ENCODE measurements at regions not wholly inside any gene's neighbourhood (a gene's known extent, or its start where the extent isn't known, plus 50 kb on each side); places are given as distances from the start of the nearest gene placed in this dataset.

DNA sequence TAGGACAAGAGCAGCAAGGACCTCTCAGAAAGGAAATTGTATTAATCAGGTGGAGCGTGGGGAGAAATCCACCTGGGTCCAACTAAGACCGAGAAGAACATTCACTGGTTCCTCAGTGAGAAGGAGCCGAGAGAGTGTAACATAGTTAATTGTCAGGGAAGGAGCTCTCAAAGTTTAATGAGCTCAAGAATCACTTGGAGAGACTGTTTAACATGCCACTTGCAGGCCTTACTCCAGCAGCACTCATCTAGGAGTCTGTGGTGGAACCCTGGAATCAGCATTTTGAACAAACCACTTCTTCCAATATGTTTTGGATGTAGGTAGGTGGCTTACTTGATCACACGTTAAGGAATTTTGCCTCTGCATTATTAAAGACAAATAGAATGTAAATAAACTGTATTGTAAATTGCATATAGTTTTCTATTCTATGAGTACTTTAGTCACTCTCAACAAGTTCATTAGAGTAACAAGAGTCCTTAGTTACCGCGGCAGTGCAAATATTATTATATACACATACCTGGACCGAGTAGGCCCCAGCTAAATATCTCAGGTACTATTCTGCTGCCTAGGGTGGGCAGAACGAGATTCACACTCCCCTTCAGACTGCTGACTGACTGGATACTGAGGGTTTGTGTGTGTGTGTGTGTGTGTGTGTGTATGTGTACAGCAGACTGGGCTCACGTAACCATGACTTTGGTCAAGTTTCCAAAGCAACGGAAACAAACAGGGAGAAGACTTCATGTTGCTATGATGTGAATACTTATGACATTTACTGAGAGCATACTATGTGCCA, 203.2 kb upstream of the USP24 start:
- in situ Hi-C loops (cut with HindIII; ENCODE audit: low sequenced_read_pairs): no loop called here

DNA sequence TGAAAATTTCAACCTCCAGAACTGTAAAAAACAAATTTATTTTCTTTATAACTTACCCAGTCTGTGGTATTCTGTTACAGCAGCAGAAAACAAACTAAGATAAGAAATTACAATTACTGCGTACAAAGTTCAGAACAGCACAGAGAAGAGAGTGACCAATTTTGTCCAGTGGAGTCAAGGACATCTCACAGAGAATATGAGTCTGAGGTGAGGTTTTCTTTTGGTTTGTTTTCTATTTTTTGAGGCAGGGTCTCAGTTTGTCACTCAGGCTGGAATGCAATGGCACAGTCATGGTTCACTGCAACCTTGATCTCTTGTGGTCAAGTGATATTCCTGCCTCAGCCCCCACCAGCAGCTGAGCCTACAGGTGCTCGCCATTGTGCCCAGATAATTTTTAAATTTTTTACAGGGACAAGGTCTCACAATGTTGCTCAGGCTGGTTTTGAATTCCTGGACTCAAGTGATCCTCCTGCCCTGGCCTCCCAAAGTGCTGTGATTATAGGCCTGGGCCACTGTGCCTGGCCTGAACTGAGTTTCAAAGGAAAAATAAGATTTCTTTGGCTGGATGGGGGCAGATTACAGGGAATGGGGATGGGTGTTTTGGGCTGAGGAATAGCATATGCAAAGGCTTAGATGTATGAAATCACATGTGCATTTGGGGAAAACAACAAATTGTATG, 201.1 kb upstream of the USP24 start:
- in situ Hi-C loops (cut with HindIII; ENCODE audit: low sequenced_read_pairs): no loop called here

DNA sequence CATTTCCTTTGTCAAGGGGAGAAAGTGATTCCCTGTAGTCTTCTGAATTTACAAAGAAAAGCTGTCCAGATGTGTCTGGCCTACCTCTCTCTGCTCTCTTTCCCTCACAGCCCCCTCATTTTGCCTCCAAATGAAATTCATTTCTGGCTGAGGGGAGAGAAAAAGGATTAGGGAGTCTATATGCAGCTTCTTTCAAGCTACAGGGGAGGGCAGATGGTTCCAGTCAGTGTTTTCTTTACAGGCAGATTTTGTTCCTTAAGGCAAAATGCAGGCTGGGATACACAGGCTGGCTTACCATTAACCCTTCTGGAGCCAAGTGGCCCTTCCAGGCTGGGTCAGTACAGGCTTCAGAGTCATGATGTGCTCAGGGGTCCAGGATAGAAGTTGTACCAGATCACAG, 198.1 kb upstream of the USP24 start:
- in situ Hi-C loops (cut with HindIII; ENCODE audit: low sequenced_read_pairs): no loop called here

DNA sequence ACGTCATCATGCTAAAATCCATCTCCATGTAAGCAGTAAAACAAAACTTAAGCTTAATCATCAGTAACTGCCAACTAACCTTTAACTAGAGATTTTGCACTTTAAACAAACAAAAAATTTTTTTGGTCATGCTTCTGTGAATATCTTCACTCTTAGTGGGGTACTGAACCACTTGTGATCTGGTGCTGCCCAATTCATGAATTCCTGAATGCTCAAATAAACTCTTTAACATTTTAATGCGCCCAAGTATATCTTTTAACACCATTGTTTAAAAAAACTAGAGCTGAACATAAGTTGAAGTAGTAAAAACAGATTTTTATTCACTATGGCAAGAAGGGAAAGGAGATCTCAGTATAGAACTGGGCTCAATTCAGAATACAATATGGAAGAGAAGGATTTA, 196.9 kb upstream of the USP24 start:
- in situ Hi-C loops (cut with HindIII; ENCODE audit: low sequenced_read_pairs): no loop called here

DNA sequence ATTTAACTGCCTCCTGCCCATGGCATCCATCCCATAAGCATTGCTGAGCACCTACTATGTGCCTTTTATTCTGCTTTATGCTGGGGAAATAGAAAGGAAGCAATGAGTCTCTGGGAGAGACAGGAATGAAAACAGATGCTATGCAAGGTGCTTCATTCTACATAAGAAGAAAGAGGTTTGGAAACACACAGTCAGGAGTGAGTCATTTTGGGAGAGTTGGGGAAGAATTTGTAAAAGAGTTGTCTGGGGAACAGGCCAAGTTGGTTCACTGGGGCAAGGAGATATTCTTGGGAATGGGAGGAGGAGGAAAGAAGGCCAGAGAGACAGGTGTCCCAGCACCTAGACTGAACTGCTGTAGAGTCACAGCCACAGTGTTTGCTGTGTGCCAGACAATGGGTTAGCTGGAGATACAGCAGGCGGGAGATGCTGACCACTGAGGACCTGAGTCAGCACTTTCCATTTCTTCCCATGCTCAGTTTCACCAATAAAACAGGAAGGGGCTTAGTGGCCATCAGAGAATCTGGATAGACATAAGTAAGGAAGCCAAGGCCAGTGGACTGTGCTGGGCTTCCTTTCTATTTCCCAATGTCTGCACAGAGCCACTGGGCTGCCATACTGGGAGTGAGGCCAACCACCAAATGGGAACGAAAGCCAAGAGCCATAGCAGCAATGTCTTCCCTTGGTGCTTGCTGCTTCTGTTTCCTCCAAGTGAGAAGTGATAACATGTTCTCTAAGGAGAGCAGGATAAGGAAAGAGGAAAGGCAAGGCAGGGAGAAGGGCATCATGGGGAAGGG, 187.7 kb upstream of the USP24 start:
- in situ Hi-C loops (cut with HindIII; ENCODE audit: low sequenced_read_pairs): no loop called here

DNA sequence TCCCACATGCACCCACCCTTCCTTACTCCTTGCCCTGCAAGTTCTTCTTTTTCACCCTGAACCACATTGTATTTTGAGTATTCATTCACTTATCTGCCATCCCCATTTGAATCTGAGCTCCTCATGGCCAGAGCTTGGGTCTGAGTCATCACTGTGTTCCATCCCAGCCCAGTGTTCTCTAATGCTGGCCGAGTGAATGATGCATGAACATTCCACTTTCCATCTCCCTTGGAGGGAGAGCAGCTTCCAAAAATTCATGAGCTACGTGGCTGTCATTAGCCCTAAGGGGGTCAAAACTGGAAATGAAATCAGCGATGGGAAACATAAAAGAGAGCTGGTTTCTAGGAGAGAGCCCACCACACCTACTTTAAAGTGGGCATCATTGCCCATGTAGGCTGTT, 187.0 kb upstream of the USP24 start:
- in situ Hi-C loops (cut with HindIII; ENCODE audit: low sequenced_read_pairs): no loop called here

DNA sequence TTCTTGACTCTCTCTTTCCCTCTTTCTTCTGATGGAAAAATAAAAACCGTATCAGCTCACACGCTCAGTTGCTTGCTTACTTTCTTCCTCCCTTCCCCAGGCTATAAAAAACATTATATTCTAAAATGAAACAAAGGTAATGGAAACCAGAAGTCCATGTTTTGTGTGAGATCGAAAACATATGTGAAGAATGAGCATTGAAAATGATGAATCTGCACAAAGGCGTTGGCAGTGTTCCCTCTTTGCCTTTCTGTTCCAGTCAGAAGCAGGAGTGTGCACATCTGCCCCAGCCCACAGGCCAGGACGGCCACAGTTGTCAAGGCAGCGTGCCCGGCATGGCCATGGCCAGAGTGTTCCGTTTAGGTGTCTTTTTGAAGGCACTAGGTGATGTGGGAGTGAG, 185.3 kb upstream of the USP24 start:
- in situ Hi-C loops (cut with HindIII; ENCODE audit: low sequenced_read_pairs): no loop called here

DNA sequence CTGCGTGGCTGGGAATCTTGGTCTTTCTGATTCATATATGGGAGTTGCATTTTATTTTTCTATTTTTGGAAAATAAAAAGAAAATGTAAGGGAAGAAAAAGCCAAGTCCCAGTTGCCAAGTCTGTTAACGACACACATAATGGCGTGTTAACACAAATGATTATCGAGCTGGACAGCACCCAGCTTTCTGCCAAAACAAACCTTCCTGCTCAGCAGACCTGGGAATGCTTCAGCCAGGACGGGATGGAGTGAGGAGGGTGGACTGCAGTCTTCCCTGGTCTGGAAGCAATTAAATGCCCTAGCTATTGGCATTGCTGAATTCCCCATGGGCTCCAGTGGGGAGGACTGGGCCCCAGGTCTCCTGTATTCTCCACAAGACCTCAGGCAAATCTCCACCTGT, 184.2 kb upstream of the USP24 start:
- in situ Hi-C loops (cut with HindIII; ENCODE audit: low sequenced_read_pairs): no loop called here

DNA sequence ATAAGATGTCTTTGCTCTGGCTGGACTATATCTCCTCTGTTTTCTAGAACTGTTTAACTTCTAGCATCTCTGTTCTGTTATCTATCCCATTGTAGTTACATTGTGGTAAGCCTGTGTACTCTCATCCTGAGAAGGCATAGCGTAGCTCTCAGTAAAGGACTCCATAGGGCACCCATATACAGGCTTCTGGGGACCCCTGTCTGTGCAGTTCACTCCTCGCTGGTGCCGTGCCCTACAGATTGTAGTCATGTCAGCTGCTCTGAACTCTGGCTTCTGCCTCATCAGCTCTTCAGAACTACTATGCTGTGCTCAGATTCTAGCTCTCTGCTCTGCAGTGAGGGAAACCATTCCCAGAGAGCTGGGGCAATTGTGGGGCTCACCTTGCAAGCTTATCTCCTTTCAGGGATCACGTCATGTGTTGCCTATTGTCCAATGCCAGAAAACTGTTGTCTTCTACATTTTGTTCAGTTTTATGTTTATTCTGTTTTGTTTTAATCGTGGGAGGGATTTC, 181.3 kb upstream of the USP24 start:
- in situ Hi-C loops (cut with HindIII; ENCODE audit: low sequenced_read_pairs): no loop called here

DNA sequence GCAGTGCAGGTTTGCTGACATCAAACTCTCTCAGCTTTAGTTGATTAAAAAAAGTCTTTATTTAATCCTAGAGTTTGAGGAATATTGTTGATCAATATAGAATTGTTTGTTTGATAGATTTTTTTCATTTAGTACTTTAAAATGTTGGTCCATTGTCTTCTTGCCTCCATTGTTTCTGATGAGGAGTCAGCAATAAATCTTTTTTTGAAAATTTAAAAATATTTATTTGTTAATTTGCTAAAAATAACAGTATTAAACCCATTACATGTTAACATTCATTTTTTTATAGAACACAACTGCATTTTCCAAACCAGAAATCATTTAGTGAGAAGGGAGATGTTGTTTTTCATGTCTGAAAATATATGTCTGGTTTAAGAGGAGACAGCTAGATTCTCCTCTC, 173.8 kb upstream of the USP24 start:
- in situ Hi-C loops (cut with HindIII; ENCODE audit: low sequenced_read_pairs): no loop called here

DNA sequence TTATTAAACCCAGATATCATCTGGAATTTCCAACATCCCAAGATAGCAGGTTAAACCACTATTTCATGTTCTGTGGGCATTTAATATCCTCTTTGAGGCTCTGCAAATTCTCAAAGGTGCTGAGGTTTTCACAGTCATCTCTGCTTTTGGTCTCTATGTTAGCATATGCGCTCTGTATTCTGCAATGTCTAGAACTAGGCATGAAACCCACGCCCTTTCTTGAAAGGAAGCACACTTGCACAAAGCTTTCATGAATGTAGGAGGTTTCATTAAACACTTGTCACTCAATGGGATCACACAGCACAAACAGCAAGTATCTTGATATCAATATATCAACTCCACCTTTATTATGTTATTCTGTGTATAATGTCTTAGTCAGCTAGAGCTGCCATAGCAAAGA, 172.0 kb upstream of the USP24 start:
- in situ Hi-C loops (cut with HindIII; ENCODE audit: low sequenced_read_pairs): no loop called here

DNA sequence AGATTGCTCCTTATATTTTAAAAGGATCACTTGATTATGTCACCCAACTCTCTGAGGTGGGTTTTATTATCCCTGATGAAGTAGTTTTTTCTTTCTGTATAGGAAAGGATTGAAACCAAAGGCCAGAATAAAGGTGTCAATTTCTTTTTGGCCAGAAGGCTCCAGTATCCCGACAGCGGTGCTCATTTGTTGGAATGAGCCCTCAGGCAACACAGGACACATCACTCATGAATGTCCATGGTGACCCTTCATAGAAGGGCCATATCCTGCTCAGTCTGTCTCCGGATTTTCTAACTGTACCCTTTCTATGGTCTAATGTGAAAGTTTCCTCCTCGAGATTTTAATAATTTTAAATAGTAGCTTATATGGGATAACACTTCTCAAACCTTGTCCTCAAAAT, 171.3 kb upstream of the USP24 start:
- in situ Hi-C loops (cut with HindIII; ENCODE audit: low sequenced_read_pairs): no loop called here

DNA sequence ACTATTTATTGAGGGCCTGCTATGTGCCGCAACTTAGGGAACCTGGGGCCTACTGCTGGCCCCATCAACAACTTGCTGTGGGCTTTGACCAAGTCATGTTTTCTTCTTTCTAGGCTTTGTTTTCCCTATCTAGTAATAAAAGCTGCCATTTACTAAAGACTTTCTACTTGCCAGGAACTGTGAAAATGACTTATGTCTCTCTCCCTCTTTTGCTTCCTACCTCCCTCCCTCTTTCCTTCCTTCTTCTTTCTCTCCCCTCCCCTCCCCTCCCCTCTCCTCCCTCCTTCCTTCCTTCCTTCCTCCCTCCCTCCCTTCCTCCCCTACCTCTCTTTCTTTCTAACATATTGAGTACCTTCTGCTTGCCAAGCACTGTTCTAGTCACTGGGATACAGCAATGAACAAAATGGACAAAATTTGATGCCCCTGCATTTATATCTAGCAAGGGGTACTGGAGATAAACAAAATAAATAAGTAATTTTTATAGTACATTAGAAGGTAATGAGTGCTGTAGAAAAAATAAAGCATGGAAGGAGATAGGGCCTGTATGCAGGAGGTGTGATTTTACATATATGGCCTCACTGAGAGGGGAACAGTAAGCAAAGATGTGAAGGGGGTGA, 170.3 kb upstream of the USP24 start:
- in situ Hi-C loops (cut with HindIII; ENCODE audit: low sequenced_read_pairs): no loop called here

DNA sequence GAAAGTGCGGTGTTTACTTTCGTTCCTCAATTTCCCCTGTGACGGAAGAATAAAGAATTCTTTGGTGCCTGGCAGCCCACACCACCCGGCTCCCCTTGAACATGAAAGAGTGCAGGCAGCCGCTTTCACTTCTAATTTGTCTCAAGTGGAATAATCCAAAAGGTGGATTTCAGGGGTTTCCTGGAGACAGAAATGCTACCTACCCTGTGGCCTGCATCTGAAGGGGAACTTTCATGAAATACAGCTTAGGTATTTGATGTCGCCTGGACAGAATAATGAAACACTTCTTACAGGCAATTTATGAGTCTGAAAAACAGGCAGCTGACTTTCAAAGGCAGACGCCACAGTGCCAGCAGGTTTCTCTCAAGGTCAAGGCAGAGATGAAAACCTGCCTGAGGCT, 169.5 kb upstream of the USP24 start:
- in situ Hi-C loops (cut with HindIII; ENCODE audit: low sequenced_read_pairs): no loop called here

DNA sequence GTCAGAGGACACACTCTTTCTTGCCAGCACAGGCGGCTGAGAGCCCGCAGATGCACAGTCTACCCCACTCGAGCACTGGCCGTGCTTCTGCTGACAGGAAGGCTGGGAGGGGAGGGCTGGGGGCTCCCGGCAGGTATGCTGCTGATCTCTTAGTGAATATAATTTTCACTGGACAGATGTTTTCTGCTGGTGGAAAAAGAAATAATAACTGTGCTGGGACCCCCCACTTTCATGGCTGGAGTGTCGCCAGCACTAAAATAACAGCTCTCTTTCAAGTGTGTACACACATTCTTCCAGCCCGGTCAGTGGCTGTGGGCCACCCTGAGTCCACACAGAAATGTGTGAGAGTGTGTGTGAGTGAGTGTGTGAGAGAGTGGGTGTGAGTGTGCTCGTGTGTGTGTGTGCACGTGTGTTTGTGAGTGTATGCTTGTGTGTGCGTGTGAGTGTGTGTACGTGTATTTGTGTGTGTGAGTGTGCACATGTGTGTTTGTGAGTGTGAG, 167.7 kb upstream of the USP24 start:
- in situ Hi-C loops (cut with HindIII; ENCODE audit: low sequenced_read_pairs): no loop called here

DNA sequence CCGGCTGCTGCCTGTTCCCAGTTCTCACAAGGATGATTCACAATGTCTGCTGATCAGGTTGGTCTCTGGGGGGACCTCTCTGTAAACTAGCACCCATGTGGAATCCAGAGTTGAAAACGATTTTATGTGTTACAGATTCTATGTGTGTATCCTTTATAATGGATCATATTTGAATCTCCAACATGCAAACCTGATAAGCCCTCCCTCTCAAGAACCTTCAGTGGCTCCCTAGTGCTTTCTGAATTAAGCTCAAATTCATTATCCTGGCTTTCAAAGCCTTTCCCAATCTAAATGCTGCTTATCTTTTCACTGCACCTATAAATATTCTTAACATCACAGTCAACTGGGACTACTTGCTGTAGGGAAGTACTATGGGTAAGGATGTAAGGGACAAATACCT, 166.8 kb upstream of the USP24 start:
- in situ Hi-C loops (cut with HindIII; ENCODE audit: low sequenced_read_pairs): no loop called here

DNA sequence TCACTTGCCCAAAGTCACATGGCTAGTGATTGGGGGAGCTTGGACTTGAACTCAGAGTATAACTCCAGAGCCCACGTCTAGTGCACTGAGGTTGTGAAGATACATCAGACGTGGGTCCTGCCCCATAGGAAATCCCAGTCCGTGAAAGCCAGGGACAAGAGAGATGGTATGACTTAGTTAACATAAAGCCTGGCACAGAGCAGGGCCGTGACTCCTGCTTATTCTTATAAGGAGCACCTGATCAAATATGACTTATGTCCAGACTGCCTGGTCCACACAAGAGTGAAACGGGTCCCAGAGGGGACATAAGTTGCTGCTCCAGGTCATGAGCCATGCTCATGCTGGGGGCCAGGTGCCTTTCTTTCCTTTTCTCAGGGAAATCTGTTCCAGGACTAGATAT, 166.3 kb upstream of the USP24 start:
- in situ Hi-C loops (cut with HindIII; ENCODE audit: low sequenced_read_pairs): no loop called here

DNA sequence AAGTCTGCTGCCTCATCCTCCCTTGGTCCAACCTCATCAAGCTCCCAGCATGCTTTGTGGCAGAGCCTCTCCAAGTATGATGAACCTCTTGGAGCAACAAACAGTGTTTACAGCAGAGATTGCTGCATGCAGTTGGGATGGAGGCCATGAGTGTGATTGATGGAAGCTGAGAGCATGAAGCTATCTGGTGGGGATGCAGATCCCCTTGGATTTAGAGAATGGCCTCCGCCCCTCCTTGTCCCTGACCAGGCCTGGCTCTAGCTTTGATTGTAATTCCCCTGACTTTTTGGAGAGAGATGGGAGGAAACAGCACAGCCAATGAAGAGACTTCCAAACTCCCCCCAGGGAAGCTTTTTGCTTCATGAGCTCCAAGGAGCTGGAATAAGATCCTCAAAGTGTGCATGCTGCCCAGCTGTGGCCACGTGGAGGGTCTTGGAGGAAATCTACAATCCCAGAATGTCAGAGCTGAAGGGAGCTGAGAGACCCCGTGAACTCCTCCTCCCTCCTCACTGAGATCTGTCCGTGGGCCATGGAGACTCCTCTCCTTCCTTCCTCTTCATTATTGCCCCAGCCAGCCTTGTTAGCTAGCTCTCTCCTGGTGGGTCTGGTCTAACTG, 165.3 kb upstream of the USP24 start:
- in situ Hi-C loops (cut with HindIII; ENCODE audit: low sequenced_read_pairs): no loop called here

DNA sequence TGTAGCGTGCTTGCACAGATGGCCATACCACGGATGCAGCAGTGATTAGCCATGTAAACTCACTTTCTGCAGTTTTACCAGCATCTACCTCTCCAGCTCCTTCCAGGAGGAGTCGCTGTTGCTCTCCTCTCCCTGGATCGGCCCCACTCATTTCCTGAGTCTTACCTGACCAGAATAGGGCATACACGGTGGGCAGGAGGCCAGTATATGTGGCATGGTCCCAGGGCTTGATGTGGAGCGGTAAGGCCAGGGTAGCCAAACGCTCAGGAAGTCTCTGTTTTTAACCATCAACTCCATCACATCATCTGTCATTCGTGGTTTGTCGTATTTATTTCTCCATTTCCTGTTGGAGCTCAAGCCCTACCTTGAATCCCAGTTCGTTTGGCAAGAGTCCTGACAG, 163.4 kb upstream of the USP24 start:
- in situ Hi-C loops (cut with HindIII; ENCODE audit: low sequenced_read_pairs): no loop called here

DNA sequence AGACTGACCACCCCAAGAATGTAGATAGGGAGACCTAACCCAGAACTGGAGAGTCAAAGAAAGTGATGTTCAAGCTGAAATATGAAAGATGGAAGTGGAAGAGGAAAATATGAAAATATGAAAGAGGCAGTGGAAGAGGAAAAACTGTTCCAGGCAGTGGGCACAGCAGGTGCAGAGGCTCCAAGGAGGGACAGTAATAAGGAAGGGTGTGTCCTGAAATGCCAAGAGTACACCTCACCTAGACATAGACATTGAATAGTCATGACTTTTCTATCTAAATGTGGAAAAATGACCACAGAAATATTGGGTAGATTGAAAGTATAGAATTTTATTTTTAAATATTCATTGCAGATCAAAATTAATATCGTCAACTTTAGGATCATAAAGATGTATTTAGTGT, 161.7 kb upstream of the USP24 start:
- in situ Hi-C loops (cut with HindIII; ENCODE audit: low sequenced_read_pairs): no loop called here

Data from DLD1 (cell line).